ENCODE measurements at regions not wholly inside any gene's neighbourhood (a gene's known extent, or its start where the extent isn't known, plus 50 kb on each side); places are given as distances from the start of the nearest gene placed in this dataset.

- TF ChIP-seq ZBTB40 (IDR thresholded peaks at IDR 0.05; ENCODE audit: borderline replicate concordance) (no peak), ZNF24 (IDR thresholded peaks at IDR 0.05) (no peak), RB1 (IDR thresholded peaks at IDR 0.05; ENCODE audit: borderline replicate concordance) (no peak), ZNF274 (IDR thresholded peaks at IDR 0.05; ENCODE audit: insufficient read depth, insufficient read length) (no peak), EZH2 (IDR thresholded peaks at IDR 0.05; ENCODE audit: borderline replicate concordance, control insufficient read depth, low read depth, low read length) (no peak), KLF5 (IDR thresholded peaks at IDR 0.05; ENCODE audit: partially characterized antibody) (no peak)
Observed at GRCh38 chr5:8682381-8682780, 813.4 kb downstream of the MTRR start (continued).

GRCh38 chr5:8683496-8683895 is 814.5 kb downstream of the MTRR start:
- ChIA-PET CTCF (no interaction called here), RAD21 (ENCODE audit: unreplicated experiment) (no interaction called here), POLR2A (no interaction called here), SMC1A (ENCODE audit: uncharacterized antibody, unreplicated experiment) (no interaction called here)
- in situ Hi-C loops (cut with MboI) (no loop called here), intact Hi-C loops (cut with micrococcal nuclease; ENCODE audit: unreplicated experiment) (no loop called here)
- no peaks in the 10 kb centered on the region for H3K36me3 ChIP-seq (ENCODE audit: control insufficient read depth in 2 of 2, insufficient read depth in 2 of 2, low read length in 1 of 2)
- WGBS (ENCODE audit: insufficient coverage, insufficient replicate concordance, low lambda C conversion rate, missing lambda C conversion rate): 15% methylated on average over 2 of the region's 2 CpGs
- no peak overlapping the region for H3K4me2 ChIP-seq (ENCODE audit: control insufficient read depth, insufficient read depth)
- ATAC-seq (no peak), DNase-seq (ENCODE audit: low read depth, low spot score) (no peak), FAIRE-seq (no peak)
- H3K9ac ChIP-seq (ENCODE audit: control insufficient read depth, insufficient read depth, low read length): no peak overlapping the region
- no peaks in the 10 kb centered on the region for H3K4me1 ChIP-seq (ENCODE audit: control insufficient read depth, insufficient read depth, low read length)
- no peaks in the 10 kb centered on the region for H3K27me3 ChIP-seq (replicated peaks in 1 of 2; ENCODE audit: control insufficient read depth in 2 of 2, insufficient read depth in 2 of 2, low read length in 1 of 2)
- H3K4me3 ChIP-seq: no peak overlapping the region
- H3K27ac ChIP-seq (ENCODE audit: control insufficient read depth, insufficient read depth): no peak overlapping the region
- H3K79me2 ChIP-seq (ENCODE audit: control insufficient read depth, insufficient read depth, low read length): no peaks in the 10 kb centered on the region
- TF ChIP-seq E2F4 (IDR thresholded peaks at IDR 0.05; ENCODE audit: low read depth, low read length) (no peak), POU2F2 (IDR thresholded peaks at IDR 0.05; ENCODE audit: borderline replicate concordance, low read depth, low read length) (no peak), NKRF (conservative IDR thresholded peaks at IDR 0.05) (no peak), MTA3 (IDR thresholded peaks at IDR 0.05; ENCODE audit: borderline replicate concordance, low read length) (no peak), TAF1 (IDR thresholded peaks at IDR 0.05; ENCODE audit: borderline replicate concordance, low read depth, low read length) (no peak)
- H2AFZ ChIP-seq (ENCODE audit: control insufficient read depth, low read depth, low read length): no peak overlapping the region
- no peaks in the 10 kb centered on the region for H3K9me3 ChIP-seq (replicated peaks; ENCODE audit: control insufficient read depth, insufficient read depth, low read length)
- BruUV-seq (replicated peaks): no TSS peak
- H4K20me1 ChIP-seq (ENCODE audit: control insufficient read depth, insufficient read depth): no peaks in the 10 kb centered on the region

Measured in GM12878 (cell line).